PC-9 (cell line): ENCODE measurements at regions not wholly inside any gene's neighbourhood (a gene's known extent, or its start where the extent isn't known, plus 50 kb on each side); places are given as distances from the start of the nearest gene placed in this dataset.

Experiments
- EZH2 ChIP-seq: fragments of 200-600 bp; sonication (generic); IDR thresholded peaks from 2 replicates; pipeline ENCODE4 v1.8.0; 2017; ENCODE audit warnings: antibody characterized with exemption, low read depth
- TF ChIP-seq, protein P1 (sequence below): fragments of 200-600 bp; sonication (generic); conservative IDR thresholded peaks from 2 replicates; pipeline ENCODE4 v1.6.1; 2017; ENCODE audit warnings: mixed run types, antibody characterized with exemption, mild to moderate bottlenecking, moderate library complexity

DNA sequence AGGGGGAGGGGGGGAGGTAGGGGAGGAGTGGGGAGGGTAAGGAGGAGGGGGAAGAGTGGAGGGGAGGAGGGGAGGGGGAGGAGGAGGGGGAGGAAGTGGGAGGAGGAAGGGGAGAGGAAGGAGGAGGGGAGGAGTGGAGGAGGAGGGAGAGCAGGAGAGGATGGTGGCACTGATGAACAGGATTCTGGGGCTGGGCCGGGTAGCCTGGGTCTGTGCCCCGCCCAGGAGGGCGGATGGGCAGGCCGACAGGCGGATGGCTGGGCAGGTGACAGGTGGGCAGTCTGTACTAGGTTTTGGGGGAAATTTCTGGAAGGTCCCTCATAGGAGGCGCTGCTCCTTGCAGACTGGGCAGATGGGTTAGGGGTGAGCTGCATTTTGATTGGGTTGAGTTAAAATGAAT lies 66.0 kb upstream of the ADRA2C start:
- TF ChIP-seq EZH2 = no peak
- TF ChIP-seq, protein P1, sequence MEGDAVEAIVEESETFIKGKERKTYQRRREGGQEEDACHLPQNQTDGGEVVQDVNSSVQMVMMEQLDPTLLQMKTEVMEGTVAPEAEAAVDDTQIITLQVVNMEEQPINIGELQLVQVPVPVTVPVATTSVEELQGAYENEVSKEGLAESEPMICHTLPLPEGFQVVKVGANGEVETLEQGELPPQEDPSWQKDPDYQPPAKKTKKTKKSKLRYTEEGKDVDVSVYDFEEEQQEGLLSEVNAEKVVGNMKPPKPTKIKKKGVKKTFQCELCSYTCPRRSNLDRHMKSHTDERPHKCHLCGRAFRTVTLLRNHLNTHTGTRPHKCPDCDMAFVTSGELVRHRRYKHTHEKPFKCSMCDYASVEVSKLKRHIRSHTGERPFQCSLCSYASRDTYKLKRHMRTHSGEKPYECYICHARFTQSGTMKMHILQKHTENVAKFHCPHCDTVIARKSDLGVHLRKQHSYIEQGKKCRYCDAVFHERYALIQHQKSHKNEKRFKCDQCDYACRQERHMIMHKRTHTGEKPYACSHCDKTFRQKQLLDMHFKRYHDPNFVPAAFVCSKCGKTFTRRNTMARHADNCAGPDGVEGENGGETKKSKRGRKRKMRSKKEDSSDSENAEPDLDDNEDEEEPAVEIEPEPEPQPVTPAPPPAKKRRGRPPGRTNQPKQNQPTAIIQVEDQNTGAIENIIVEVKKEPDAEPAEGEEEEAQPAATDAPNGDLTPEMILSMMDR = no peak
